HepG2 (cell line): ENCODE measurements at regions not wholly inside any gene's neighbourhood (a gene's known extent, or its start where the extent isn't known, plus 50 kb on each side); places are given as distances from the start of the nearest gene placed in this dataset.

Source experiments
- ATAC-seq: fragments of 200-7000 bp; cut with Tn5 transposase; 3 replicates; pipeline ENCODE4 v1.9.1; 2020; ENCODE audit warnings: mild to moderate bottlenecking, moderate library complexity
- BruUV-seq: library from RNA; stranded (reverse); fragments of 400-500 nt; replicated peaks from 2 replicates; lab custom pipeline; 2021; lab: Mats Ljungman, UMichigan
- CTCF ChIA-PET: fragments of 300-600 bp; formaldehyde crosslinking; extraction: SDS; loops from one replicate; lab custom pipeline; 2021; ENCODE audit warnings: low total read pairs, inconsistent platforms, low intra/inter-chr PET ratio; lab: Yijun Ruan, JAX
- POLR2A ChIA-PET: fragments of 350-600 bp; sonication (Branson Sonifier 250); formaldehyde crosslinking; loops from one replicate; lab custom pipeline; 2020; ENCODE audit warnings: antibody characterized with exemption, inconsistent platforms; lab: Yijun Ruan, JAX
- DNase-seq: peaks from one replicate; pipeline ENCODE4 v3.0.0-alpha.2; 2015; ENCODE audit warnings: low spot score
- FAIRE-seq: peaks from 3 replicates; lab custom pipeline; 2011; peaks lifted over from hg19 to GRCh38; lab: Jason Lieb, UNC
- H2AFZ ChIP-seq: one replicate; pipeline ENCODE4 v1.6.1; 2011; ENCODE audit warnings: low read length, inconsistent platforms
- H3K27ac ChIP-seq: fragments of 300-600 bp; 3 replicates; pipeline ENCODE4 v1.8.0; 2011; ENCODE audit warnings: mixed run types, mild to moderate bottlenecking, mixed read lengths, low read length, inconsistent platforms; ENCODE audit not compliant: insufficient read depth; ENCODE audit errors: extremely low read length
- H3K27me3 ChIP-seq, 2 experiments: fragments of 200-600 bp in 1 of 2; 2 replicates in 1 of 2; 3 replicates in 1 of 2; pipeline versions ENCODE4 v1.6.0 to v1.8.0; 2011; ENCODE audit warnings: low read length in 2 of 2, mild to moderate bottlenecking in 2 of 2, moderate library complexity in 2 of 2, inconsistent platforms in 1 of 2; ENCODE audit not compliant: insufficient read depth in 2 of 2, control insufficient read depth in 1 of 2
- H3K36me3 ChIP-seq, 2 experiments: fragments of 200-600 bp in 1 of 2; replicated peaks in 1 of 2; 2 replicates in 1 of 2; 3 replicates in 1 of 2; pipeline versions ENCODE4 v1.5.1 to v1.8.0; 2011; ENCODE audit warnings: low read length in 2 of 2, inconsistent platforms in 1 of 2; ENCODE audit not compliant: insufficient read depth in 2 of 2, control insufficient read depth in 1 of 2
- H3K4me1 ChIP-seq: 2 replicates; pipeline ENCODE4 v1.5.1; 2012; ENCODE audit warnings: low read length, inconsistent platforms; ENCODE audit not compliant: insufficient read depth
- H3K4me2 ChIP-seq: 2 replicates; pipeline ENCODE4 v1.6.0; 2011; ENCODE audit warnings: low read depth, low read length, inconsistent platforms
- H3K4me3 ChIP-seq, 3 experiments: fragments of 200-600 bp in 1 of 3; sonication (generic), shearing (Covaris generic) in 1 of 3; replicated peaks in 1 of 3; 2 replicates each; pipeline ENCODE4 v1.5.1; 2011 to 2016; ENCODE audit warnings: low read length in 3 of 3, inconsistent platforms in 2 of 3, low read depth in 2 of 3, mild to moderate bottlenecking in 2 of 3, control low read depth in 1 of 3, mixed read lengths in 1 of 3; ENCODE audit not compliant: insufficient read depth in 1 of 3
- H3K79me2 ChIP-seq: one replicate; pipeline ENCODE4 v1.6.1; 2011; ENCODE audit warnings: low read length, inconsistent platforms; ENCODE audit not compliant: insufficient read depth
- H3K9ac ChIP-seq: 2 replicates; pipeline ENCODE4 v1.6.0; 2011; ENCODE audit warnings: mild to moderate bottlenecking, low read depth, low read length, inconsistent platforms; ENCODE audit not compliant: insufficient read depth
- H3K9me3 ChIP-seq: 2 replicates; pipeline ENCODE4 v1.5.1; 2012; ENCODE audit warnings: mild to moderate bottlenecking, low read length
- H4K20me1 ChIP-seq: 2 replicates; pipeline ENCODE4 v1.6.0; 2011; ENCODE audit warnings: inconsistent platforms, mild to moderate bottlenecking, low read length, moderate library complexity; ENCODE audit not compliant: insufficient read depth
- ATF6 ChIP-seq: sonication (generic); formaldehyde crosslinking; conservative IDR thresholded peaks from 2 replicates; pipeline ENCODE4 v1.4.0; 2020; ENCODE audit warnings: missing genetic modification reagents
- CBFB ChIP-seq: sonication (generic); formaldehyde crosslinking; IDR thresholded peaks from 2 replicates; pipeline ENCODE4 v1.4.0; 2020; ENCODE audit warnings: missing genetic modification reagents
- ESRRA ChIP-seq: sonication (generic); formaldehyde crosslinking; IDR thresholded peaks from 2 replicates; pipeline ENCODE4 v1.5.1; 2020; ENCODE audit warnings: mild to moderate bottlenecking, low read depth, missing genetic modification reagents
- RFXAP ChIP-seq: sonication (generic); formaldehyde crosslinking; IDR thresholded peaks from 2 replicates; pipeline ENCODE4 v1.4.0; 2020; ENCODE audit warnings: missing genetic modification reagents, borderline replicate concordance
- STAG1 ChIP-seq: sonication (generic); formaldehyde crosslinking; IDR thresholded peaks from 2 replicates; pipeline ENCODE4 v1.4.0; 2020; ENCODE audit warnings: missing genetic modification reagents
- TBX2 ChIP-seq: sonication (generic); formaldehyde crosslinking; IDR thresholded peaks from 2 replicates; pipeline ENCODE4 v1.5.0; 2020; ENCODE audit warnings: missing genetic modification reagents, mild to moderate bottlenecking, borderline replicate concordance
- ZFP91 ChIP-seq: sonication (generic); formaldehyde crosslinking; IDR thresholded peaks from 2 replicates; pipeline ENCODE4 v1.9.0; 2022; ENCODE audit warnings: missing genetic modification reagents, mild to moderate bottlenecking, borderline replicate concordance
- ZNF234 ChIP-seq: sonication (generic); formaldehyde crosslinking; conservative IDR thresholded peaks from 2 replicates; pipeline ENCODE4 v1.5.1; 2020; ENCODE audit warnings: mild to moderate bottlenecking, missing genetic modification reagents
- ZNF605 ChIP-seq: sonication (generic); formaldehyde crosslinking; IDR thresholded peaks from 2 replicates; pipeline ENCODE4 v1.8.0; 2022; ENCODE audit warnings: mild to moderate bottlenecking, missing genetic modification reagents
- WGBS: methylation state at CpG from one replicate; pipeline ENCODE4 v1.1.6; 2017; ENCODE audit warnings: low lambda C conversion rate; 5-methylcytosine and 5-hydroxymethylcytosine counted together
- in situ Hi-C: cut with HindIII; loops from 2 replicates; pipeline ENCODE4 v1.10.0; 2017; ENCODE audit warnings: low pct_unique_long_range_greater_than_20kb; ENCODE audit not compliant: extremely low pct_ligation_motif_present
- intact Hi-C: fragments of 100-400 bp; cut with micrococcal nuclease; formaldehyde crosslinking; loops from one replicate; pipeline ENCODE4 v1.10.0; 2022; ENCODE audit not compliant: unreplicated experiment

DNA sequence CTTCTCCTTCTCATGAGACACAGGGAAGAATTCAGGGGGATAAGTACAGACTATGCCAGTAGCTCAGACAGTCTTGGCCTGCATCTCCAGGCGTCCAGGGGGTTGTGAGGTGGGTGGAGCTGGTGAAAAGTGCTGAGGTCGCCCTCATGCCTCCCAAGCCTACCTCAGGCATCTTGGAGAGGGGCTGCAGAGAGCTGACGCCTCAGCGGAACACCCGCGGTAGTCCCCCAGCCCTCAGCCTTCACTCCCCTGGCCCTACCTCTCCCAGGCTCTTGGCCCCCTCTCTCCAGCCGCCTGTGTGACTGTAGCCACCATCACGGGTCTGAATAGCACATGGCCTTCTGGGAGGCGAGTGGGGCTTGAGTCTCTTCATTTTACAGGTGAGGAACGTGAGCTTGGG is 59.8 kb upstream of the DLK1 start:
- Histone ChIP-seq H3K9ac (no peak overlapping the region), H3K4me1 (peaks cover 95% of the 10 kb centered on the region), H3K36me3 (no peaks in the 10 kb centered on the region), H3K79me2 (no peaks in the 10 kb centered on the region), H4K20me1 (no peaks in the 10 kb centered on the region), H3K27me3 (no peaks in the 10 kb centered on the region), H3K27ac (no peak overlapping the region), H3K9me3 (no peaks in the 10 kb centered on the region), H3K4me3 (no peak overlapping the region), H3K4me2 (no peak overlapping the region), H2AFZ (no peak overlapping the region)
- POLR2A ChIA-PET = interaction anchor here (0.8 kb wide), 1 partner anchor 150 kb away, joined by 4 read pairs; no protein-coding TSS in a partner anchor
- intact Hi-C loops = loop anchor here (5.0 to 10.0 kb wide), 3 partner anchors 148 to 968 kb away; no protein-coding TSS in a partner anchor
- CTCF ChIA-PET = no interaction called here
- BruUV-seq = no TSS peak
- FAIRE-seq (no peak), ATAC-seq (no peak), DNase-seq (no peak)
- in situ Hi-C loops = loop anchor here (5.0 to 10.0 kb wide), 2 partner anchors 148 to 230 kb away; no protein-coding TSS in a partner anchor
- no peak for TF ChIP-seq ZNF234
- no peak for TF ChIP-seq STAG1 (CRISPR knock-in tag)
- TF ChIP-seq ZFP91 (CRISPR knock-in tag) = 0 out of 2 replicates have a peak, but pooled peaks have one; percentile 28
- TF ChIP-seq TBX2 (CRISPR knock-in tag) = no peak
- no peak for TF ChIP-seq ESRRA (CRISPR knock-in tag)
- no peak for TF ChIP-seq CBFB (CRISPR knock-in tag)
- TF ChIP-seq RFXAP (CRISPR knock-in tag) = no peak
- no peak for TF ChIP-seq ZNF605
- no peak for TF ChIP-seq ATF6 (CRISPR knock-in tag)
- WGBS = 93% methylated on average over 4 of the region's 10 CpGs
